NB4 (cell line): ENCODE measurements at regions not wholly inside any gene's neighbourhood (a gene's known extent, or its start where the extent isn't known, plus 50 kb on each side); places are given as distances from the start of the nearest gene placed in this dataset.

Experiments used
- DNase-seq: peaks from one replicate; pipeline ENCODE4 v3.0.0; 2010; ENCODE audit warnings: low read depth
- H3K4me3 ChIP-seq: one replicate; pipeline ENCODE4 v1.5.1; 2011; ENCODE audit warnings: mild to moderate bottlenecking, low read depth, low read length, moderate library complexity
- CTCF ChIP-seq: IDR thresholded peaks from one replicate; pipeline ENCODE4 v1.5.1; 2012; ENCODE audit warnings: low read depth, low read length
- MAX ChIP-seq: IDR thresholded peaks from 2 replicates; pipeline ENCODE4 v1.6.1; 2011; ENCODE audit warnings: low read depth, low read length
- MYC ChIP-seq: IDR thresholded peaks from 2 replicates; pipeline ENCODE4 v1.6.1; 2011; ENCODE audit warnings: low read depth, low read length
- POLR2A ChIP-seq: IDR thresholded peaks from 2 replicates; pipeline ENCODE4 v1.6.1; 2011; ENCODE audit warnings: mild to moderate bottlenecking; ENCODE audit not compliant: insufficient read length; ENCODE audit errors: extremely low read depth

GRCh38 chr5:171682801-171683200 lies 102.8 kb upstream of the SMIM23 start:
- no peak for TF ChIP-seq MAX
- TF ChIP-seq POLR2A, result no peak
- TF ChIP-seq MYC, result no peak
- TF ChIP-seq CTCF, result no peak
- no peak overlapping the region for H3K4me3 ChIP-seq
- DNase-seq, result no peak

DNA sequence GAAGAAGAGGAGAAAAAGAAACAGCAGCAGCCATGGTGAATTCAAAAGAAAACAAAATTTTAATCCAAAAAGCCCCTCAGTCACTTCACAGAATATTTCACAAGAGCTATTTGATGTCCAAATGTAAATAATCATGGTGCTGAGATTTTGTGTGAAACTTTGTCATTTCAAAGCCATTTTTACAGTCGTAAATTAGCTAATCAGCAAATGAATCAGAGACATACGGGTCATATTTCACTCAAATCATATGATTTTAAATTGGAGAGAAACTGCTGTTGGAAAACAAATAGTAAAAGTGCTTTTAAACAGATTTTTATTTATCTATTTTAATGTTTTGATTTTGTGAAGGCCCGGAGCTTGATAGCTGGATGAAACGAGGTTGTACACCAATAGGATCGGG lies 101.4 kb upstream of the SMIM23 start:
- no peak overlapping the region for H3K4me3 ChIP-seq
- DNase-seq, result no peak
- no peak for TF ChIP-seq POLR2A
- no peak for TF ChIP-seq MAX

DNA sequence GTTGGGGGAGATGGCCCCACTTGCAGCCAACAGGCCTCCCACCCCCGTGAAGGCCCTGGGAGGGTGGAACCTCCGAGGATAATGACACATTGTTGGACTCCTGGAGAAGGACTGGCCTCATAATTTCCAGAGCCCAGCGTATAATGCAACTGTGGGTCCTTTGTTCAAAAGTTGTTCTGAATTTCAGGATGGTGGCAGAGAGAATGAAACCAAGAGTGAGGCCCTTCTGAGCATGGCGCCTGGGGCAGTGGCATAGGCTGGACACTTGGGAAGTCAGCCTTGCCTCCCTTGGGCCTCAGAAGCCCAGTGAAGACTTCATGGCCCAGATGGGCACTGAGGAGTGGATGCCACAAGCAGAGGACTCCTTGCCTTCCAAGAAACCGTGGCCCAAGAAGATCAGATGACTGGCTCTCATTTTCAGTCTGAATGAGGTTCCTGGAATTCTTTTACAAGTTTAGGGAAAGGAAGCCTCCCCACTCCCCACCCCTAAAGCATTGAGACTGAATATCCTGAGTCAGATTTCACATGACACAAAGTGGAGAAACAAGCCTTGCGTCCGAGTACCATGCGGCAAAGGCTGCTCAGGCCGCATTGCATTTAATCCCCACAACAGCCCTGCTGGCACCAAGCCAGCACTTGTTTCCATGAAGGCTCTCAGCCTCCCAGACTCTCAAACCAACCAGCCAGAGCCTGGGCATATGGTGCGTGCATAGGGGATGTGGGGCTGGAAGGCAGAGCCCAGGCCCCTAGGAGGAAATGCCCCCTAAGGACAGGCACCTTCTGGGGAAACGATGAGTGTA lies 96.7 kb upstream of the SMIM23 start:
- H3K4me3 ChIP-seq, result no peak overlapping the region
- TF ChIP-seq POLR2A (no peak), MAX (no peak), MYC (no peak), CTCF (no peak)
- no peak for DNase-seq

GRCh38 chr5:171689853-171690417 lies 95.7 kb upstream of the SMIM23 start:
- DNase-seq, result no peak

DNA sequence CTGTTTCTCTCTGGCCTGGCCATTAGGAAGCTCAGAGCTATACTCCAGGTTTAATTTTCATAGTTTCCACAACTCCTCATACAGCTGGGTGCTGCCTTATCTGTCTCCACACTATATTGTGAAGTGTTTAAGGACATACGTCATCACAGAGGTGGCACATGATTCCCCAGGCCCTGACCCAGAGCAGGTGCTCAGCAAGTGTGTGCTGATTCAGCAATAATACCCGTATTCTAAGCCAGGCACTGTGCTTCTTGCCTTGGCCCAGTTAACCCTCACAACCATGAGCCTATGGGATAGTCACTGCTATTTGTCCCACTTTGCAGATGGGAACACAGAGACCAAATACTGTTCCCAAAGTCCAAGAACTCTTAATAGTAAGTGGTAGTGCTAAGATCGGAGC lies 93.5 kb upstream of the SMIM23 start:
- no peak overlapping the region for H3K4me3 ChIP-seq
- TF ChIP-seq POLR2A, result no peak
- TF ChIP-seq MAX, result no peak
- TF ChIP-seq CTCF, result no peak
- TF ChIP-seq MYC, result no peak
- no peak for DNase-seq

More at GRCh38 chr5:171689853-171690417, 95.7 kb upstream of the SMIM23 start:
- H3K4me3 ChIP-seq, result no peak overlapping the region
- TF ChIP-seq MYC (no peak), CTCF (no peak), MAX (no peak), POLR2A (no peak)

GRCh38 chr5:171692936-171693335 lies 92.7 kb upstream of the SMIM23 start:
- no peak overlapping the region for H3K4me3 ChIP-seq
- no peak for DNase-seq
- TF ChIP-seq CTCF (no peak), POLR2A (no peak), MAX (no peak), MYC (no peak)
